ENCODE measurements at regions not wholly inside any gene's neighbourhood (a gene's known extent, or its start where the extent isn't known, plus 50 kb on each side); places are given as distances from the start of the nearest gene placed in this dataset.

DNA sequence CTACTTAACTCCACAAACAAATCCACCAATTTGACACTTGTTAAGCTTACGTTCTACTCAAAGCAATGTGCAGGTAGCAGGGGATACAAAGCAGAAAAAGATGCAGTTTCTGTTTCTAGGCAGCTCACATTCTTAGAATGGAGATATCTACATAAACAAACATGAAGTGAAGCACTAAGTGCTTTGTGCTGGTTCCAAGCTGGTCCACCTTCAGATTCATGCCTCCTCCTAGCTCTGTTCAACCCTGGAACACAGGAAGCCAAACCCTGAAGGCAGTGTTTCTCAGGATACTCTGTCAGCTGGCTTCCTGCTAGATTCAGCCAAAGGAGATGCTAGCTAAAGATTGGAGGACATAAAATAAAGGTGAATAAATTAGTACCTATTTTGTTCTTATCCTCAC, 55.3 kb upstream of the NOL4 start:
- Mint-ChIP-seq H3K9me3 (no peaks in the 10 kb centered on the region), H3K36me3 (ENCODE audit: low read depth) (no peaks in the 10 kb centered on the region), H3K4me3 (no peak overlapping the region), H3K4me1 (no peaks in the 10 kb centered on the region), H3K27ac (no peak overlapping the region), H3K27me3 (no peaks in the 10 kb centered on the region)
- ChIA-PET CTCF (no interaction called here), POLR2A (no interaction called here)
- no peak for DNase-seq

DNA sequence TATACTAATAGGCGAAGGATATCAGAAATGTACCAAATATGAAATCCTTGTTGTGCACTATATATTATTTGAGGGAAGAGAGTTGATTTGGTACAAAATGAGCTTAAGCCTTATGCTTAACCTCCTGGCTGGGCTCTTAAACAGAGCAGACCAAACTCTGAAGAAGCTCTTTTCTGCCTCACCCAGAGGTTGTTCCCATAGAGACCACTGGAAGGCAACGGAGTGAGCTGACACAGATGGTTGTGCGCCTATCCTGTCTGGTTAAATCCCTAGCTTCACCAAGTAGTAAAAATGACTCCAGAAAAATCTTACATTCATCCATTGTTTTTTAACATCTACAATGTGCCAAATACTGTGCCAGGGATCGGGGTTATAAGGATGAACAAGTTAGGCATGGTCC, 55.9 kb upstream of the NOL4 start:
- H3K27ac Mint-ChIP-seq: no peak overlapping the region
- no peaks in the 10 kb centered on the region for H3K36me3 Mint-ChIP-seq (ENCODE audit: low read depth)
- no peak overlapping the region for H3K4me3 Mint-ChIP-seq
- ChIA-PET POLR2A (no interaction called here), CTCF (no interaction called here)
- no peaks in the 10 kb centered on the region for H3K9me3 Mint-ChIP-seq
- no peaks in the 10 kb centered on the region for H3K27me3 Mint-ChIP-seq
- H3K4me1 Mint-ChIP-seq: no peaks in the 10 kb centered on the region
- no peak for DNase-seq

- CTCF ChIA-PET: no interaction called here
- POLR2A ChIA-PET: no interaction called here
- peaks cover 1% of the 10 kb centered on the region for H3K9me3 Mint-ChIP-seq
- H3K27ac Mint-ChIP-seq: no peak overlapping the region
- DNase-seq: no peak
- no peak overlapping the region for H3K4me3 Mint-ChIP-seq
- no peaks in the 10 kb centered on the region for H3K4me1 Mint-ChIP-seq
- H3K27me3 Mint-ChIP-seq: no peaks in the 10 kb centered on the region
- H3K36me3 Mint-ChIP-seq (ENCODE audit: low read depth): no peaks in the 10 kb centered on the region
Measured at GRCh38 chr18:34281290-34281689, 56.6 kb upstream of the NOL4 start.

DNA sequence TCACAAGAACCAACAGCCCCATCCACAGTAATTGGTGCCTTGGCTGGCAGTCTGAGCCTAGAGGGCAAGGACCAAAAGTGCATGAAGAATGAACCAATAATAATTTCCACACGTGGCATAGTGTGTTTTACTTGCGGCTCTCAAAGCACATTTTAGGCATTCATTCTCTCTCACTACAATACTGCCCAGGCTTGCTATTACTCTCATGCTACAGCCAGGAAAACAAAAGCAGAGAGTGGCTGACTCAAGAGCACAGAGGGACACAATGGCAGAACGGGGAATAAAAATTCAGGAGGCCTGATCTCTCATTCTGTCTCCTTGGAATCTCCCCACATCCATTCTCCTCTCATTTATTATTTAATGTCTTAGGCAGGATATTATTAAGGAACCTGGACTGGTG, 57.0 kb upstream of the NOL4 start:
- H3K27ac Mint-ChIP-seq: no peak overlapping the region
- H3K4me1 Mint-ChIP-seq: no peaks in the 10 kb centered on the region
- no peak overlapping the region for H3K4me3 Mint-ChIP-seq
- no peak for DNase-seq
- H3K9me3 Mint-ChIP-seq: peaks cover 4% of the 10 kb centered on the region
- no peaks in the 10 kb centered on the region for H3K36me3 Mint-ChIP-seq (ENCODE audit: low read depth)
- no peaks in the 10 kb centered on the region for H3K27me3 Mint-ChIP-seq
- CTCF ChIA-PET: no interaction called here
- POLR2A ChIA-PET: no interaction called here

DNA sequence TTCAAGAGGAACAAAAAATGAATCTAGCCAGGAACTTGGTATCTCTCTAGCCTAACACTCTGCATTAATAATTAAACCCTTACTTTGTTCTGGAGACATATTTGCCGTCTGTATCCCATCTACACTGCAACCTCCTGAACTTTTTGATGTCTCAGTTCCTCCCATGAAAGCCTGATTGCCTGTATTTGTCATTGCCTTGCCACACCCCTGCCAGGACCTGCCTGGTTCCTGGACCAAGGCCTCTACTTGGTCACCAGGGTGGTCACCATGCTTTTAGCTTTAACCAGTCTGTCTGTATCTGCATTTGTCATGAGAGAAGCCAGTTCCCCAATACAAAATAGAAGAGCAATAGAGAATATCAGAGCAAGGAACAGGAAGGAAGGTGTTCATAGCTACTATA, 58.8 kb upstream of the NOL4 start:
- peaks cover 13% of the 10 kb centered on the region for H3K9me3 Mint-ChIP-seq
- ChIA-PET CTCF (no interaction called here), POLR2A (no interaction called here)

DNA sequence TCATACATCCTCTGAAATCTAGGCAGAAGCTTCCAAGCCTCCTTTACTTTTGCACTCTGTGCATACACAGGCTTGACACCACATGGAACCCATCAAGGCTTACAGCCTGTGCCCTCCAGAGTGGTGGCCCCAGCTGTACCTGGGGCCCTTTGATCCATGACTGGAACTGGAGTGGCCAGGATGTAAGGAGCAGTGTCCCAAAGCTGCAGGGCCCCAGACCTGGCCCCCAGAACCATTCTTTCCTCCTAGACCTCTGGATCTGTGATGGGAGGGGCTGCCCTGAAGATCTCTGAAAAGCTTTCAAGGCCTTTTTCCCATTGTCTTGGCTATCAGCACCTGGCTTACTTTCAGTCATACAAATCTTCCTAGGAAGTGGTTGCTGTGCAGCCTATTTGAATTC, 63.1 kb upstream of the NOL4 start:
- Mint-ChIP-seq H3K9me3 (peaks cover 13% of the 10 kb centered on the region), H3K36me3 (ENCODE audit: low read depth) (no peaks in the 10 kb centered on the region), H3K27me3 (no peaks in the 10 kb centered on the region), H3K4me1 (no peaks in the 10 kb centered on the region), H3K4me3 (no peak overlapping the region), H3K27ac (no peak overlapping the region)
- ChIA-PET CTCF (no interaction called here), POLR2A (no interaction called here)
- DNase-seq: no peak

More for the DNA sequence above, 58.8 kb upstream of the NOL4 start:
- no peak for DNase-seq
- Mint-ChIP-seq H3K27me3 (no peaks in the 10 kb centered on the region), H3K27ac (no peak overlapping the region), H3K36me3 (ENCODE audit: low read depth) (no peaks in the 10 kb centered on the region), H3K4me1 (no peaks in the 10 kb centered on the region), H3K4me3 (no peak overlapping the region)

DNA sequence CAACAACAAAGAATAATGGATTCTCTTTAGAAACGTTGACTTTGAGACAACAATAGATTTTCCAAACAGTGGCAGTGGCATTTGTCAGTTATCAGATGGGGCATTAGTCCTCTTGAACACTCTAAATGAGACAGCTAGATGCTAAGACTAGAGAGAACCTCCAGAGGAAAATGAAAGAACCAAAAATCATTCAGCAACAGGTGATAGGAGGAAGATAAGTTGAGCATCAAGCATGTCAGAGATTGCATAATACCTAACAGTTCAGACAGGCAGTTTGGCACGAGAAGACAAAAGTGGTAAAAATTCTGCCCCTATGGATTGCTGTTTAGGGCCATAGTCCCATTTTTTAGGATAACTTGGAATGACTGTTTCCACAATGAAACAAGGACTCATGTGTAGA, 67.9 kb upstream of the NOL4 start:
- Mint-ChIP-seq H3K9me3 (peaks cover 11% of the 10 kb centered on the region), H3K36me3 (ENCODE audit: low read depth) (no peaks in the 10 kb centered on the region), H3K27me3 (no peaks in the 10 kb centered on the region), H3K27ac (no peak overlapping the region), H3K4me3 (no peak overlapping the region), H3K4me1 (no peaks in the 10 kb centered on the region)
- POLR2A ChIA-PET: no interaction called here
- CTCF ChIA-PET: no interaction called here
- DNase-seq: no peak

DNA sequence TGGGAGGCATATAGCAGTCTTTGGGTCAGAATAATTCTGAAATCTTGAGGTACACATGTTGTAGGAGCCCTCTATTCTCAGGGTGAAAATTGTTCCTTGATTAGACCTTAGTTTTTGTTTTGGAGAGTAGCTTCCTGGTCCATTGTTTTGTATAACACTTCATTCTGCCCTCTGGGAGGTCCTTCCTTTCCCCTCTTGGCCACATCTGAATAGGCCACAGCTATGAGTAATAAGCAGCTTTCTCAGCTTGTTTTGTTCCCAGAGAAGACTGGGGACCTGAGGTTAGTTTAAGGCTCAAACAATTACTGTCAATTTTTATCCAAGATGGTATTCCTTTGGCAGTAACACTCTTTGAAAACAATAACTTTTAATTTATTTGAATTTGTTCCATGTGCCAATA, 72.6 kb upstream of the NOL4 start:
- Mint-ChIP-seq H3K36me3 (ENCODE audit: low read depth) (no peaks in the 10 kb centered on the region), H3K4me3 (no peak overlapping the region), H3K27me3 (no peaks in the 10 kb centered on the region), H3K27ac (no peak overlapping the region), H3K4me1 (no peaks in the 10 kb centered on the region), H3K9me3 (peaks cover 6% of the 10 kb centered on the region)
- ChIA-PET POLR2A (no interaction called here), CTCF (no interaction called here)
- no peak for DNase-seq

DNA sequence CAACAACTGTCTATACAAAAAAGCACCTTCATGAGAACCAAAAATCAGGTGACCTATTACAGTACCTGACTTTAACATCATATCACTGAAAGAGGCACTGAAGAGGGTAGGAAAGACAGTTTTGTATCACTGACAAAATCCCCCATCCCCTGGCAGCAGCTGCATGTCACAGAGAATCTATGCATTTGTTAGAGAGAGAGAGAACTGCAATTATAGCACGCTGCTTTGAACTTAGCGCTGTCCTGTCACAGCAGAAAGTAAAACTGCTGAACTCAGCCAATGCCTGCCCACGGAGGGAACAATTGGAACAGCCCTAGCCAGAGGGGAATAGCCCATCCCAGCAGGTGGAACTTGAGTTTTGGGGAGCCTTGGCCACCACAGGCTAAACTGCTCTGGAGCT, 75.1 kb upstream of the NOL4 start:
- DNase-seq: no peak
- Mint-ChIP-seq H3K27me3 (no peaks in the 10 kb centered on the region), H3K4me3 (no peak overlapping the region), H3K4me1 (no peaks in the 10 kb centered on the region), H3K36me3 (ENCODE audit: low read depth) (no peaks in the 10 kb centered on the region), H3K27ac (no peak overlapping the region), H3K9me3 (peaks cover 6% of the 10 kb centered on the region)
- POLR2A ChIA-PET: no interaction called here
- CTCF ChIA-PET: no interaction called here

- CTCF ChIA-PET: no interaction called here
- Mint-ChIP-seq H3K36me3 (ENCODE audit: low read depth) (no peaks in the 10 kb centered on the region), H3K9me3 (no peaks in the 10 kb centered on the region), H3K4me3 (no peak overlapping the region), H3K27me3 (no peaks in the 10 kb centered on the region), H3K27ac (no peak overlapping the region), H3K4me1 (no peaks in the 10 kb centered on the region)
- no peak for DNase-seq
- POLR2A ChIA-PET: no interaction called here
Measured at GRCh38 chr18:34311468-34311867, 86.8 kb upstream of the NOL4 start.

DNA sequence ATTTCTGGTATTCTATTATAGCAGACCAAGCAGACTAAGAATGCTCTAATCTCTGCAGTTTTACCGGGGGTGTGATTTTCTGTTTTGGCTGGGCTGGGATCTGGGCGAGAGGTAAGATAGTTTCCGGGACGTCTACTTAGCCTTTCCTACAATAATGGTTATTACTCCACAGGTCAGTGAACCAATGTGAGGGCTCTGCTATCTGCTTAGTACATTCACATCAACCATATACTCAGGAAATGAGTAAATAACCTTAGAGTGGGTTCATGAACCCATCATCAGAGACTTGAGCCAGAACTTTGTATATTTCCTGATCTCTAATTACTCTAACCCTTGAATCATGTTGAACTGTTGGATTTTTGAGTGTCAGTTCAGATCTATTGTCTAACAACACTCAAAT, 90.1 kb upstream of the NOL4 start:
- H3K4me1 Mint-ChIP-seq: no peaks in the 10 kb centered on the region
- ChIA-PET POLR2A (no interaction called here), CTCF (no interaction called here)
- no peaks in the 10 kb centered on the region for H3K27me3 Mint-ChIP-seq
- no peak overlapping the region for H3K4me3 Mint-ChIP-seq
- H3K27ac Mint-ChIP-seq: no peak overlapping the region
- no peaks in the 10 kb centered on the region for H3K36me3 Mint-ChIP-seq (ENCODE audit: low read depth)
- H3K9me3 Mint-ChIP-seq: no peaks in the 10 kb centered on the region
- no peak for DNase-seq

DNA sequence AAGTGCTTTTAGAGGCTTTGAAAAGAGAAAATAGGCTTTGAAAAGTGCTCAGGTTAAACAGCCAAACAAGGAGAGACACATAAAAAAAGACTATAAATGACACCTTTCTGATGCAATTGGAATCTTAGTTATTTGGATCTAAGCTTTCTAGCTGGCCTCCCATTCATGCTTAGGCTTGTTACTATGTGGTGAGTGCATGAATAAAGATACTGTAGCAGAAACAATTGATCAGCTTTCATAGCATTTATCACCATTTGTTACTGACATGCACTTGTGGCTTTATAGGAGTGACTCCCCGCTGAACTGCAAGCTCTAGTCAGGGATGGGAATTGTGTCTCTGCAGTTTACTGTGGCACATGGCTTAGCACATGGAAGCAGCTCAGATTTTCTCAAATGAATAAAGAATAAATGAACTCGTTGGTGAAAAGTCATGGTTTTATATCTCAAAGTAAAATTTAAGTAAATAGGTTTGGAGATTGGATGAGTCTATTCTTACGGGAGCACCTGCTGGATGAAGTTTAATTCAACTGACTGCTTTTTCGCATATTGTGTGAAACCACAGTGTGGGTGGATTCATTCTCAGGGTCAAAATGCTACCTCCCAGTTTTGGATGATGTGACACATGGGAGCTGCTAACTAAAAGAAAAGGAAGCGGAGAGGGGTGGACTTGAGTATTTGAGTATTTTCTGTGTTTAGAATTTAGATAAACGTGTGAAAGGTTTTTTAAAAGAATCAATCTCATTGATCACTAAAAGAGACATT, 91.1 kb upstream of the NOL4 start:
- no peak for DNase-seq
- Mint-ChIP-seq H3K9me3 (no peaks in the 10 kb centered on the region), H3K4me3 (no peak overlapping the region), H3K4me1 (no peaks in the 10 kb centered on the region), H3K27ac (no peak overlapping the region), H3K36me3 (ENCODE audit: low read depth) (no peaks in the 10 kb centered on the region), H3K27me3 (no peaks in the 10 kb centered on the region)
- ChIA-PET CTCF (no interaction called here), POLR2A (no interaction called here)

- H3K36me3 Mint-ChIP-seq (ENCODE audit: low read depth): no peaks in the 10 kb centered on the region
- H3K9me3 Mint-ChIP-seq: no peaks in the 10 kb centered on the region
- H3K4me1 Mint-ChIP-seq: no peaks in the 10 kb centered on the region
- ChIA-PET POLR2A (no interaction called here), CTCF (interaction anchor here (0.5 kb wide), 1 partner anchor 17 kb away, joined by 3 read pairs; no protein-coding TSS in a partner anchor)
- no peak overlapping the region for H3K4me3 Mint-ChIP-seq
- H3K27ac Mint-ChIP-seq: no peak overlapping the region
- no peak for DNase-seq
- no peaks in the 10 kb centered on the region for H3K27me3 Mint-ChIP-seq
Measured at GRCh38 chr18:34320267-34320666, 95.6 kb upstream of the NOL4 start.

DNA sequence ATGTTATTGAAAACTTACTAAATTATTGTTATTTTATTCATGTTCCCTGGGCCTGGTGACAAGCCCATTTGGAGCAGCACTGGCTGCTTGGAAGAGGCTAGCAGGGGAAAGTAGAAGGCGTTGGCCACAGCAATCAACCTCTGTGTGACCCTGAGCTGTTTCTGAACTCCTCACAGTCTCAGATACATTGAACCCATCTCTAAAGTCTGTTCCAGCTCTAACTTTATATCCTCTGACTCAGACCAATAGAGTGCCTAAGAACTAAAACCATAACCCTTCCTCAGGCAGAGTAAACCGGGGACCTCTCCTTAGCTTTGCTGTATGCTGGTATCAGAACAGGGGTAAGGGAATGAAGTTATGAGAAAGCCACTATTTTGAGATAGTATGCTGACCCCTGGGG, 96.4 kb upstream of the NOL4 start:
- Mint-ChIP-seq H3K9me3 (no peaks in the 10 kb centered on the region), H3K4me3 (no peak overlapping the region), H3K27me3 (no peaks in the 10 kb centered on the region), H3K36me3 (ENCODE audit: low read depth) (no peaks in the 10 kb centered on the region), H3K4me1 (no peaks in the 10 kb centered on the region), H3K27ac (no peak overlapping the region)
- ChIA-PET POLR2A (no interaction called here), CTCF (no interaction called here)
- no peak for DNase-seq

Measured in activated CD4-positive, alpha-beta T cell treated with anti-CD3 and anti-CD28 coated beads, Interleukin-2, amount 10 ng/mL, durations not matched to agents 7 days and 5 days (primary cell).